Left ventricle myocardium inferior (tissue), 1 donor: ENCODE measurements at regions not wholly inside any gene's neighbourhood (a gene's known extent, or its start where the extent isn't known, plus 50 kb on each side); places are given as distances from the start of the nearest gene placed in this dataset.
"Not testable (repeated sequence)": the region's sequence is repeated elsewhere in the genome, so short reads cannot be mapped to it uniquely, and the experiment has no call there.

Experiments used
- DNase-seq: peaks from one replicate; pipeline ENCODE4 v3.0.0-alpha.2; 2020
- H3K27ac ChIP-seq: fragments of 200-600 bp; replicated peaks from 2 replicates; pipeline ENCODE4 v1.8.0; 2021
- H3K27me3 ChIP-seq: fragments of 200-600 bp; 2 replicates; pipeline ENCODE4 v1.8.0; 2021; ENCODE audit warnings: low read depth
- H3K36me3 ChIP-seq: fragments of 200-600 bp; 2 replicates; pipeline ENCODE4 v1.8.0; 2021
- H3K4me1 ChIP-seq: fragments of 200-600 bp; 2 replicates; pipeline ENCODE4 v1.8.0; 2021
- H3K4me3 ChIP-seq: fragments of 200-600 bp; 2 replicates; pipeline ENCODE4 v1.8.0; 2021; ENCODE audit warnings: mild to moderate bottlenecking, moderate library complexity
- H3K9me3 ChIP-seq: fragments of 200-600 bp; replicated peaks from 2 replicates; pipeline ENCODE4 v1.8.0; 2021
- CTCF ChIP-seq: fragments of 200-600 bp; IDR thresholded peaks from 2 replicates; pipeline ENCODE4 v1.8.0; 2021; ENCODE audit warnings: antibody characterized with exemption, mild to moderate bottlenecking, borderline replicate concordance
- intact Hi-C: fragments of 100-400 bp; cut with micrococcal nuclease; formaldehyde crosslinking; loops from one replicate; pipeline ENCODE4 v1.11.0; 2022
- donor health status: DM: no; HTN: yes; CAD: no; lungs with severe emphysema.

- no peak overlapping the region for H3K4me3 ChIP-seq
- TF ChIP-seq CTCF: no peak
- intact Hi-C loops: no loop called here
Measured at GRCh38 chr1:224825525-224826000, 103.9 kb upstream of the DNAH14 start.

GRCh38 chr1:224828691-224829090 lies 100.8 kb upstream of the DNAH14 start:
- Histone ChIP-seq H3K9me3 (peaks cover 44% of the 10 kb centered on the region), H3K4me1 (no peaks in the 10 kb centered on the region), H3K27ac (no peak overlapping the region), H3K4me3 (no peak overlapping the region), H3K27me3 (peaks cover 10% of the 10 kb centered on the region), H3K36me3 (no peaks in the 10 kb centered on the region)
- intact Hi-C loops: no loop called here
- DNase-seq: no peak
- no peak for TF ChIP-seq CTCF

More at GRCh38 chr1:224825525-224826000, 103.9 kb upstream of the DNAH14 start:
- DNase-seq: no peak
- peaks cover 53% of the 10 kb centered on the region for H3K9me3 ChIP-seq
- H3K4me1 ChIP-seq: no peaks in the 10 kb centered on the region
- peaks cover 10% of the 10 kb centered on the region for H3K27me3 ChIP-seq
- no peaks in the 10 kb centered on the region for H3K36me3 ChIP-seq
- no peak overlapping the region for H3K27ac ChIP-seq

- DNase-seq: no peak
- no peaks in the 10 kb centered on the region for H3K36me3 ChIP-seq
- H3K4me3 ChIP-seq: no peak overlapping the region
- no peak for TF ChIP-seq CTCF
- intact Hi-C loops: no loop called here
- peaks cover 10% of the 10 kb centered on the region for H3K27me3 ChIP-seq
- H3K9me3 ChIP-seq: peaks cover 25% of the 10 kb centered on the region
- H3K27ac ChIP-seq: no peak overlapping the region
- H3K4me1 ChIP-seq: no peaks in the 10 kb centered on the region
Measured at GRCh38 chr1:224831501-224831900, 98.0 kb upstream of the DNAH14 start.

GRCh38 chr1:224839648-224840300 lies 89.7 kb upstream of the DNAH14 start:
- intact Hi-C loops, H3K27me3 ChIP-seq, H3K27ac ChIP-seq, DNase-seq, H3K4me1 ChIP-seq, H3K4me3 ChIP-seq, H3K36me3 ChIP-seq: not testable (repeated sequence)
- H3K9me3 ChIP-seq: peaks cover 15% of the 10 kb centered on the region

GRCh38 chr1:224841803-224842202 lies 87.7 kb upstream of the DNAH14 start:
- H3K27ac ChIP-seq: not testable (repeated sequence)

GRCh38 chr1:224846119-224846907 lies 83.2 kb upstream of the DNAH14 start:
- no peak for DNase-seq
- Histone ChIP-seq H3K36me3 (no peaks in the 10 kb centered on the region), H3K4me3 (no peak overlapping the region), H3K27ac (no peak overlapping the region), H3K9me3 (peaks cover 13% of the 10 kb centered on the region), H3K27me3 (no peaks in the 10 kb centered on the region), H3K4me1 (no peaks in the 10 kb centered on the region)
- intact Hi-C loops: no loop called here
- TF ChIP-seq CTCF: no peak

More at GRCh38 chr1:224841803-224842202, 87.7 kb upstream of the DNAH14 start:
- H3K27me3 ChIP-seq, H3K4me3 ChIP-seq, H3K4me1 ChIP-seq, H3K36me3 ChIP-seq, DNase-seq, intact Hi-C loops: not testable (repeated sequence)
- H3K9me3 ChIP-seq: peaks cover 15% of the 10 kb centered on the region
